ENCODE measurements at regions not wholly inside any gene's neighbourhood (a gene's known extent, or its start where the extent isn't known, plus 50 kb on each side); places are given as distances from the start of the nearest gene placed in this dataset.

DNA sequence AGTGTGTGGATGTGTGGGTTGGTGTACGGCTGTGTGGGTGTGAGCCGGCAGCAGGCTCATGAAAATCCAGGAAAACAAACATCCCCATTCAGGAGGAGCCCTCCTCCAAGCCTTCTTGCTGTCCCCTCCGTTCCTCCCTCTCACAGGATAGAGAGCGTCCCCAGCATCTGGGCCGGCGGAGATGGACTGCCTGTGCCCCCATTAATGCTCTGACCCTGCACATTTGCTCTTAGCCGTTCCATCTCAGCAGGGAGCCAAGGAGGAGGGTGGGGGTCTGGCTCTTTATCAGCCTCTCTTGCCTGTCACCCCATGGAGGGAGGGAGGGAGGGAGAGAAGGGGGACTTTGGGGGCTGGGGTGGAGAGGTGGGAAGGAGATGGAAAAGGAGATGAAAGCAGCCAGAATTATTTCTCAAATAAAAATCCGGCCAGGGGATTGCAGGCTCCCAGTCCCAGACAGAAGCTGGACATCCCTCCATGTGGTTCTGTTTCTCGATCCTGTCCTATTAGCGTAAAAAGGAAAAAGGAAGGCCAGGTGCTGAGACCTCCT is 240.0 kb upstream of the ZFHX3 start:
- no peak for TF ChIP-seq CTCF (IDR thresholded peaks at IDR 0.05; ENCODE audit: low read depth, low read length, missing control alignments)
- DNase-seq (ENCODE audit: extremely low read depth, low read depth), result no peak
- no peak overlapping the region for H3K4me3 ChIP-seq (replicated peaks; ENCODE audit: low read depth, low read length)

DNA sequence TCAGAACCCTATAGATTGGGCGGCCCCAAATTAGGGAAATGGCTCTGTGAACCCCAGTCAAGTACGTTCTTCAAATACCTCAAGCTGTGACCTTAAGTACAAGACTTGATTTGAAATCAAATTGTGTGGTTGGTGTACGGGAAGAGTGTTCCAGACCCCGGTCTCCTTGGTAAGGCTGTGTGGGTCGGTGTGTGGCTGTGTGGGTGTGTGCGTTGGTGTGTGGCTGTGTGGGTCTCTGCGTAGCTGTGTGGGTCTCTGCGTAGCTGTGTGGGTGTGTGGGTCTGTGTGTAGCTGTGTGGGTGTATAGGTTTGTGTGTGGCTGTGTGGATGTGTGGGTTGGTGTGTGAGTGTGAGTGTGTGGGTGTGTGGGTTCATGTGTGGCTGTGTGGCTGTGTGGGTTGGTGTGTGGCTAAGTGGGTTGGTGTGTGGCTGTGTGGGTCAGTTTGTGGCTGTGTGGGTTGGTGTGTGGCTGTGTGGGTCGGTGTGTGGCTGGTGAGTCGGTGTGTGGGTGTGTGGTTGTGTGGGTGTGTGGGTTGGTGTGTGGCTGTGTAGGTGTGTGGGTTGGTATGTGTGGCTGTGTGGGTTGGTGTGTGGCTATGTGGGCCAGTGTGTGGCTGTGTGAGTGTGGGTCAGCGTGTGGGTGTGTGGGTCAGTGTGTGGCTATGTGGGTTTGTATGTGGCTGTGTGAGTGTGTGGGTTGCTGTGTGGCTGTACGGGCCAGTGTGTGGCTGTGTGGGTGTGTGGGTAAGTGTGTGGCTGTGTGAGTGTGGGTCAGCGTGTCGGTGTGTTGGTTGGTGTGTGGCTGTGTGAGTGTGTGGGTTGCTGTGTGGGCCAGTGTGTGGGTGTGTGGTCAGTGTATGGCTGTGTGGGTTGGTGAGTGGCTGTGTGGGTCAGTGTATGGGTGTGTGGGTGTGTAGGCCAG is 238.7 kb upstream of the ZFHX3 start:
- no peak for TF ChIP-seq CTCF (IDR thresholded peaks at IDR 0.05; ENCODE audit: low read depth, low read length, missing control alignments)
- H3K4me3 ChIP-seq (replicated peaks; ENCODE audit: low read depth, low read length), result no peak overlapping the region
- no peak for DNase-seq (ENCODE audit: extremely low read depth, low read depth)

GRCh38 chr16:73285436-73286201 is 237.7 kb upstream of the ZFHX3 start:
- no peak overlapping the region for H3K4me3 ChIP-seq (replicated peaks; ENCODE audit: low read depth, low read length)
- TF ChIP-seq CTCF (IDR thresholded peaks at IDR 0.05; ENCODE audit: low read depth, low read length, missing control alignments), result no peak
- no peak for DNase-seq (ENCODE audit: extremely low read depth, low read depth)

- no peak for TF ChIP-seq CTCF (IDR thresholded peaks at IDR 0.05; ENCODE audit: low read depth, low read length, missing control alignments)
- DNase-seq (ENCODE audit: extremely low read depth, low read depth), result no peak
- H3K4me3 ChIP-seq (replicated peaks; ENCODE audit: low read depth, low read length), result no peak overlapping the region
These were observed 232.5 kb upstream of the ZFHX3 start for GRCh38 chr16:73280388-73280787.

DNA sequence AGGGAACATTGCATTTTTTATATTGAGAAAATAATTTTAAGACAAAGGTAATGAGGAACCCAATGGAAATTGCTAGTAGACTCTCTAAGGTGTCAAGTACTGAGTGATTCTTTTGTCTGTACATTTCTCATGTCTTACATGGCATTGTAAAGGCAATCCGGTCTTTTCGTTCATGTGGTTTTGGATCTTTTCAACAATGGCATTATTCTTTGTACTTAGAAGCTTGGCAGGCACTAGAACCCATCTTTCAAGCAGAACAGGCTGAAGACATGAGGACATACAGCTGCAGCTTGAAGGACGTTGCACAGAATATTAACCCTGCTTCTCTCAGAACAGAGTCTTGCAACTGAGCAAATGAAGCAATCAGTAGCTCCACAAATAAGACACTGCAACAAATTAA is 231.5 kb upstream of the ZFHX3 start:
- no peak for TF ChIP-seq CTCF (IDR thresholded peaks at IDR 0.05; ENCODE audit: low read depth, low read length, missing control alignments)
- DNase-seq (ENCODE audit: extremely low read depth, low read depth), result no peak
- H3K4me3 ChIP-seq (replicated peaks; ENCODE audit: low read depth, low read length), result no peak overlapping the region

- no peak for TF ChIP-seq CTCF (IDR thresholded peaks at IDR 0.05; ENCODE audit: low read depth, low read length, missing control alignments)
- no peak for DNase-seq (ENCODE audit: extremely low read depth, low read depth)
- no peak overlapping the region for H3K4me3 ChIP-seq (replicated peaks; ENCODE audit: low read depth, low read length)
These were observed 229.1 kb upstream of the ZFHX3 start for GRCh38 chr16:73277071-73277470.

Measured in HFF-Myc (cell line).